HUES48 (cell line): ENCODE measurements at regions not wholly inside any gene's neighbourhood (a gene's known extent, or its start where the extent isn't known, plus 50 kb on each side); places are given as distances from the start of the nearest gene placed in this dataset.
"Not testable (repeated sequence)": the region's sequence is repeated elsewhere in the genome, so short reads cannot be mapped to it uniquely, and the experiment has no call there.

Experiments used
- H3K27ac ChIP-seq: one replicate; pipeline ENCODE4 v1.7.0; 2013; ENCODE audit warnings: low read depth, low read length, inconsistent platforms
- H3K27me3 ChIP-seq: 2 replicates; pipeline ENCODE4 v1.6.1; 2013; ENCODE audit warnings: mild to moderate bottlenecking, low read length; ENCODE audit not compliant: control insufficient read depth, insufficient read depth
- H3K36me3 ChIP-seq: 2 replicates; pipeline ENCODE4 v1.6.1; 2013; ENCODE audit warnings: low read length; ENCODE audit not compliant: control insufficient read depth, insufficient read depth
- H3K4me1 ChIP-seq: 2 replicates; pipeline ENCODE4 v1.6.1; 2013; ENCODE audit warnings: mild to moderate bottlenecking, low read length; ENCODE audit not compliant: control insufficient read depth, insufficient read depth
- H3K4me3 ChIP-seq: 2 replicates; pipeline ENCODE4 v1.5.1; 2013; ENCODE audit warnings: mild to moderate bottlenecking, low read depth, low read length
- H3K9ac ChIP-seq: 2 replicates; pipeline ENCODE4 v1.6.1; 2013; ENCODE audit warnings: mild to moderate bottlenecking, low read depth, low read length, moderate library complexity
- H3K9me3 ChIP-seq: 2 replicates; pipeline ENCODE4 v1.6.1; 2013; ENCODE audit warnings: low read length; ENCODE audit not compliant: control insufficient read depth, insufficient read depth

DNA sequence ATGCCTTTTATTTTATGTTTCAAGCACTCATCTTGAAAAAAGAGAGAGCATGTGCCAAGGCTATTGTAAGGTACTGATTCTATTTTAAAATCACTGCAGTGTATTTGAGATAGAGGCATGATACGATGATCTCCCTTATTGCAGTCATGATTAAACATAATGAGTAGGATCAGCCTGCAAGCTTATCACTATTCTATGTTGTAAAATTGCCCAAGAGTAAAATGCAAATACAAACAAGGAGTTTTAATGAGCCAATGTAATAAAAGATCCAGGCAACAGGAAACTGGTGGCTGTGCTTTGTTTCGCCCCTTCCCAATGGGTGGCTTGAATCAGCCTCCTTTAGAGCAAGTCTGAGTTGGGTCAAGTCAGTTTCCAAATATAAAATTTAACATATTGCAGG, 116.4 kb upstream of the RBMS1 start:
- no peak overlapping the region for H3K27ac ChIP-seq
- H3K9me3 ChIP-seq = no peaks in the 10 kb centered on the region
- no peak overlapping the region for H3K9ac ChIP-seq
- peaks cover 7% of the 10 kb centered on the region; the same call in 1 of the 2 replicates for H3K4me1 ChIP-seq
- no peaks in the 10 kb centered on the region for H3K36me3 ChIP-seq
- H3K4me3 ChIP-seq = no peak overlapping the region
- H3K27me3 ChIP-seq = no peaks in the 10 kb centered on the region

DNA sequence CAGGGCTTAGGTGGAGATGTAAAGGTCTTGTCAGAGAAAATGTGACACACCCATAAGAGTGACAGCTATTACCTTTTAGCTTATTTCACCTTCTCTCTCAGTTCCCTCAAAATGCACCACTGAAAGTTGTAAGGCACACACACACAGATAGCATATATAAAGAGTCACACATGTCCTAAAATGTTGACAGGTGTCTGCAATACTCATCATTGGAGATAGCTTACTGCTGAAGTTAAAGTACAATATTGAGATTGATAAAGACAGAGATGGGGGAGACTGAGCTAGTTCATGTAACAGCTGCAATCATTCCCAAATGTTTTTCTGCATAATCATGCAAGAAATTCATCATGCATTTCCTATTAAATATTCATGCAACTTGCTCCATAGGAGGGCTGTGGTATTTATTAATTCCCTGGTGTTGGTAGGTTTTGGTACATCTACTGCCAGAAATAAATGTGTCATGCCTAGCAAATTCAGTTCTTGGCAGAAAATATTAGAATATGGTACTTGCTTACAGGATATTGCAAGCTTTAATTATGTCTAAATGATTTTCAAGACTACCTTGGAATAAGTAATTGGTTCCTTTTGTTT, 118.8 kb upstream of the RBMS1 start:
- Histone ChIP-seq H3K36me3 (no peaks in the 10 kb centered on the region), H3K27me3 (no peaks in the 10 kb centered on the region), H3K4me3 (no peak overlapping the region), H3K4me1 (0 out of 2 replicates have a peak, but pooled peaks cover under 1% of the 10 kb centered on the region), H3K27ac (no peak overlapping the region), H3K9ac (no peak overlapping the region), H3K9me3 (no peaks in the 10 kb centered on the region)

DNA sequence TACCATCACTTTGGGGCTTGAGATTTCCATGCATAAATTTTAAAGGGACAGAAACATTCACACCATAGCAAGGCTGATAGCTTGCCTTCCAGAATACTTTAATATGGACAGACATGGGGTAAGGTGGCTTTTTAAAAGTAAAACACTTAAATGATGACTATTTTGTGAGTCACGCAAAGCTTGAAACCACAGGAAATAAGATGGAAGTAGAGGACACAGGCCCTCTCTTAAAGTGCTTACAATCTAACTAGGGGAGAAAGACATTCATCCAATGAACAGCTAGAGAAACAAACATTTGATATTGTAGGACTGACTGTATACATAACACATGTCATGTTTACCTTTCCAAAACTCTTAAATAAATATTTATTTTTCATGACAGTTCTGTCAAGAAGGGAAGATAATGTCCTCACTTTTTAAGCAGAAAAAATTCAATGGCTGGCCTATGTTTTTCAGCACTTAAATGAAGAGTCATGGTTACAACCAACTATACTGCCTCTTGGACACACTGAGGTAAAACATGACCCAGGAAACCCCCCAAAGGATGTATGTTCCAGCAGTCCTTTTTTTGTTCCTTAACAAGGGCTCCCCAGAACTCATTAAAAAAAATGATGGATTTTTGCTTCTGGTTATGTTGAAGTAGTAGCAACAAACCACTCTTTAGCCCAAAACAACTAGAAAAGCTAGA, 120.0 kb upstream of the RBMS1 start:
- Histone ChIP-seq H3K36me3 (no peaks in the 10 kb centered on the region), H3K4me1 (no peaks in the 10 kb centered on the region), H3K27ac (no peak overlapping the region)

DNA sequence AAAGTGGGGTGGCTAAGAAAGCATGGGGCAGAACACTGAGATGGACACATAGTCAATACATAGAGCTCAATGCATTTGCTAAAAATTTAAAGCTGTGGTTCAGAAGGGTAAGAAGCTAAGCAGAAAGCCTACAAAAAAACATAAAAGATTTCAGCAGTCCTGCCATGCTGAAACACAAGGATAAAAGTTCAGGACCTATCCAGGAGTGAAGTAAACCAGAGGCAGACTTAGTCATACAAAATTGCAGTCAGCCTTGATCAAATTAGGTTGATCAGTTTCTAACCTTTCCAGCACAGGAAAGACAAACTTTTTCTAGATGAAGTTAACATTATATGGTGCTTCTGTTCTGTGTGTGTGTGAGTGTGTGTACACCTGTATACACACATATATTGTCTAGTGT, 120.8 kb upstream of the RBMS1 start:
- no peaks in the 10 kb centered on the region for H3K27me3 ChIP-seq
- no peak overlapping the region for H3K9ac ChIP-seq
- H3K4me3 ChIP-seq = no peak overlapping the region
- no peak overlapping the region for H3K27ac ChIP-seq
- no peaks in the 10 kb centered on the region for H3K4me1 ChIP-seq
- H3K9me3 ChIP-seq = no peaks in the 10 kb centered on the region
- no peaks in the 10 kb centered on the region for H3K36me3 ChIP-seq

More for the DNA sequence above, 120.0 kb upstream of the RBMS1 start:
- Histone ChIP-seq H3K9ac (no peak overlapping the region), H3K4me3 (no peak overlapping the region), H3K9me3 (no peaks in the 10 kb centered on the region), H3K27me3 (no peaks in the 10 kb centered on the region)

DNA sequence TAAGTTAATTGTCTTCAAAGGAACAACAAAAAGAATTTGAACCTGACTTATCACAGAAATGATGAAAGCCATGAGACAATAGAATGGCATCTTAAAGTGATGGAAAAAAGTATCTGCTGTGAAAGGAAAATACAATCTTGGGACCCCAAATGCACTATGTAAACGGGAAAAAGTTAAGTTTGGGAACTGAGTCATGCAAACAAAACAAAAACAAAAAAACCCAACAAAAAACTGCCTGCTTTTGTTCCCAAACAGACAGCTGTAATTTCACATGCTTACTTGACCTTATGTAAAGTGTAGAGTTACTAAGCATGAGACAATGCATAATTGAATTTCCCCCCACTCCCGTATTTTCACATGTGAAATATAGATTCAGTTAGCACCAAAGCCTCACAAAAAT, 122.1 kb upstream of the RBMS1 start:
- H3K9ac ChIP-seq = no peak overlapping the region
- H3K36me3 ChIP-seq = no peaks in the 10 kb centered on the region
- H3K27ac ChIP-seq = no peak overlapping the region
- no peaks in the 10 kb centered on the region for H3K27me3 ChIP-seq
- no peak overlapping the region for H3K4me3 ChIP-seq
- no peaks in the 10 kb centered on the region for H3K9me3 ChIP-seq
- H3K4me1 ChIP-seq = no peaks in the 10 kb centered on the region

DNA sequence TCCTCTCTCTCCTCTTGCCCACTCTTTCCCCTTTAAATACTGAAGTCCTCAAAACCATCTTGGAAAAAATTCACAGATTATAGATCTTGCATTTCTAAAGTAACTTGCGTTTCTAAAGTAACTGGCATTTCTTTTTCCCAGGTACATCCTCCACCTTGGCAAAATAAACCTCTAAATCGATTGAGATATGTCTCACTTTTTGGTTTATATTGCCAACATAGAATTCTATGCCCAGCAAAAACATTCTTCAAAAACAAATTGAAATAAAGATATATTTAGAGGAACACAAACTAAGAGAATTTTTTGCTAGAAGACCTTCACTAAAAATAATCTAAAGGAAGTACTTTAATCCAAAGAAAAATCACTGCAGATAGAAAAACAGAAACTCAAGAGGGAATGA, 122.5 kb upstream of the RBMS1 start:
- Histone ChIP-seq H3K9me3 (no peaks in the 10 kb centered on the region), H3K9ac (no peak overlapping the region), H3K4me1 (no peaks in the 10 kb centered on the region), H3K27ac (no peak overlapping the region), H3K4me3 (no peak overlapping the region), H3K36me3 (no peaks in the 10 kb centered on the region), H3K27me3 (no peaks in the 10 kb centered on the region)

DNA sequence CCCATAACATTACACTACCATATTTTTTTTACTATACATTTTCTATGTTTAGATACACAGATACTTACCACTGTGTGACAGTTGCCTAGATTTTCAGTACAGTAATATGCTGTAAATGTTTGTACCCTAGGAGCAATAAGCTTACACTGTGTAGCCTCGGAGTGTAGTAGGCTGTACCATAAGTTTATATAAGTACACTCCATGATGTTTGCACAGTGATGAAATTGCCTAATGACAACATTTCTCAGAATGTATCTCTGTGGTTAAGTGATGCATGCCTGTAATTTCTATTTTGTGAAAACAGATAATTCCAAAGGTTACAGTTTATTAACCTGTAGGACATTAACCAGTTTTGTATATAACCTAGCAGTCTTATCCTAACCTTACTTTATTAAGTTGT, 128.1 kb upstream of the RBMS1 start:
- H3K4me3 ChIP-seq = no peak overlapping the region
- no peaks in the 10 kb centered on the region for H3K9me3 ChIP-seq
- no peaks in the 10 kb centered on the region for H3K27me3 ChIP-seq
- no peaks in the 10 kb centered on the region for H3K4me1 ChIP-seq
- H3K9ac ChIP-seq = no peak overlapping the region
- no peaks in the 10 kb centered on the region for H3K36me3 ChIP-seq
- H3K27ac ChIP-seq = no peak overlapping the region

DNA sequence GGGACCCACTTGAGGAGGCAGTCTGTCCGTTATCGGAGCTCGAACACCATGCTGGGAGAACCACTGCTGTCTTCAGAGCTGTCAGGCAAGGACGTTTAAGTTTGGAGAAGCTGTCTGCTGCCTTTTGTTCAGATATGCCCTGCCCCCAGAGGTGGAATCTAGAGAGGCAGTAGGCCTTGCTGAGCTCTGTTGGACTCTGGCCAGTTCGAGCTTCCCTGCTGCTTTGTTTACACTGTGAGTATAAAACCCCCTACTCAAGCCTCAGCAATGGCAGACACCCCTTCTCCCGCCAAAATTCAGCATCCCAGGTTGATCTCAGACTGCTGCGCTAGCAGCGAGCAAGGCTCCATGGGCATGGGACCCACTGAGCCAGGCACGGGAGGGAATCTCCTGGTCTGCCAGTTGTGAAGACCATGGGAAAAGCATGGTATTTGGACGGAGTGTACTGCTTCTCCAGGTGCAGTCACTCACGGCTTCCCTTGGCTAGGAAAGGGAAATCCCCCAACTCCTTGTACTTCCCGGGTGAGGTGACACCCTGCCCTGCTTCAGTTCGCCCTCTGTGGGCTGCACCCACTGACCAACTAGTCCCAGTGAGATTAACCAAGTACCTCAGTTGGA, 134.5 kb upstream of the RBMS1 start:
- H3K36me3 ChIP-seq, H3K4me3 ChIP-seq, H3K9ac ChIP-seq, H3K4me1 ChIP-seq, H3K27ac ChIP-seq, H3K9me3 ChIP-seq, H3K27me3 ChIP-seq: not testable (repeated sequence)

DNA sequence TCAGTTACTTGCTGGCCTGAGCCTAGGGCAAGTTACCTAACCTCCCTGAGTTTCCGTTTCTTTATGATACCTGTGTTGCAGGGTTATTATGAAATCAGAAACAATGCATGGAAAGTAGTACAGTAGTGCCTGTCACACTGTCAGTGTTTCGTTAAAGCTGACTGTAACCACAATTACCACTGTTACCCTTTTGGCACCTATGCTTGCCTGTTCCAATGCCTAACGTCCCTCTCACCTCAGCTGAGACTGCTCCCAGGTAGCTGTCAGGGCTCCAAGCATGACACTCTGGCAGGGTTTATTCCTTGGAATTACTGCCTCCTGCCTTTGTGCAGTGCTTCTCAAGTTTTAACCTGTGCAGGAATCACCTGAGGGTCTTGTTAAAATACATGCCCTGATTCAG, 135.2 kb upstream of the RBMS1 start:
- peaks cover 4% of the 10 kb centered on the region; the same call in 1 of the 2 replicates for H3K4me1 ChIP-seq
- no peaks in the 10 kb centered on the region; the same call in 1 of the 2 replicates for H3K27me3 ChIP-seq
- H3K36me3 ChIP-seq = no peaks in the 10 kb centered on the region
- H3K27ac ChIP-seq = no peak overlapping the region
- no peak overlapping the region for H3K9ac ChIP-seq
- no peaks in the 10 kb centered on the region for H3K9me3 ChIP-seq
- H3K4me3 ChIP-seq = no peak overlapping the region

DNA sequence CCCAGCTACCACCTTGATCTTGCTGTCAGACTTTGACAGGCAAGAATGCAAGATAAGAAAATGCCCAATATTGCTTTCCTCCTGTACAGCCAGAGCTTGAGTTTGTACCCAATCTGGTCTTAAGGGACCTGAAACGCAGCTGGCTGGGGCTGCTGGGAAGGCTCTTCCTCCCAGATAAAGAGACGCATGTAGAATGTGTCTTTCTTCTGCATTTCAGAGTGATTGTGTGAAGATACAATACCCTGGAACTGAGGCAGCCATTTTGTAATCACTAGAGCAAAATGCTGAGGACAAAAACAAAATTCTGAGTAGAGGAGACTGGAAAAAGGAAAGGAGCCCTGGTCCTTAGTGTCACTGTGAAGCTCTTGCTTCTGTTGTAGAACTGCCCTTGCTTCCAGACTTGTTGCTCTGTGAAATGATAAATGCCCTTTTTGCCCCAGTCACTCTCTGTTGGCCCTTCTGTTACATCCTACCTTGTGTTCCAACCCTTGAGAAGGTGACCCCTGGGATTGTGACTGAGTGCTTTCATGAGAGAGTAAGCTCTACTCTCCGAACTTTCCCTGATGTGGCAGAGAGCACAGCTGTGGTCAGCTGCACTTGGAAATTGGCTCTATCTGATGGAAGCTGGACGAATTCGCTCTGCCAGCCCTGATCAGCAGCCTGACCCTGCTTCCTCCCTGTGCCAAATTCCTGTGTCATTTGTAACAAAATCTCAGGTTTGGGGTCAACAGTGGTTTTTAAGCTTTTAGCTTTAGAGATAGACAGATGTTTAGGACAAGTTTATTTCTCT, 137.4 kb upstream of the RBMS1 start:
- H3K4me3 ChIP-seq = no peak overlapping the region
- H3K27ac ChIP-seq = no peak overlapping the region
- H3K9me3 ChIP-seq = no peaks in the 10 kb centered on the region
- H3K27me3 ChIP-seq = no peaks in the 10 kb centered on the region; the same call in 1 of the 2 replicates
- peaks cover 4% of the 10 kb centered on the region; the same call in 1 of the 2 replicates for H3K4me1 ChIP-seq
- no peaks in the 10 kb centered on the region for H3K36me3 ChIP-seq
- no peak overlapping the region for H3K9ac ChIP-seq
